GM12892 (cell line): ENCODE measurements at regions not wholly inside any gene's neighbourhood (a gene's known extent, or its start where the extent isn't known, plus 50 kb on each side); places are given as distances from the start of the nearest gene placed in this dataset.

Experiments
- POLR2AphosphoS5 ChIP-seq: IDR thresholded peaks from 2 replicates; pipeline ENCODE4 v1.6.1; 2011; ENCODE audit warnings: low read depth, low read length, control low read depth
- TAF1 ChIP-seq: IDR thresholded peaks from 2 replicates; pipeline ENCODE4 v1.6.1; 2011; ENCODE audit warnings: low read depth, mild to moderate bottlenecking, control low read depth, low read length, borderline replicate concordance

GRCh38 chr4:11693693-11694092 is 265.0 kb upstream of the HS3ST1 start:
- TF ChIP-seq POLR2AphosphoS5, result no peak
- no peak for TF ChIP-seq TAF1
